SK-N-SH (cell line): ENCODE measurements at regions not wholly inside any gene's neighbourhood (a gene's known extent, or its start where the extent isn't known, plus 50 kb on each side); places are given as distances from the start of the nearest gene placed in this dataset.

Experiments
- CTCF ChIA-PET: fragments of 300-600, 350-600 bp; formaldehyde crosslinking; extraction: SDS; loops from one replicate; lab custom pipeline; 2021; lab: Yijun Ruan, JAX
- POLR2A ChIA-PET: fragments of 350-600 bp; sonication (Branson Sonifier 250); formaldehyde crosslinking; extraction: SDS; loops from one replicate; lab custom pipeline; 2020; ENCODE audit warnings: antibody characterized with exemption, inconsistent platforms; lab: Yijun Ruan, JAX
- DNase-seq: peaks from one replicate; pipeline ENCODE4 v3.0.0; 2012
- H2AFZ ChIP-seq: fragments of 200-600 bp; sonication (generic); 2 replicates; pipeline ENCODE4 v1.8.1; 2016; ENCODE audit warnings: antibody characterized with exemption, mild to moderate bottlenecking, low read depth
- H3F3A ChIP-seq: fragments of 200-600 bp; sonication (generic); replicated peaks from 2 replicates; pipeline ENCODE3; 2016; ENCODE audit warnings: antibody characterized with exemption, mild to moderate bottlenecking; ENCODE audit not compliant: insufficient read depth
- H3K27ac ChIP-seq, 2 experiments: fragments of 200-500 bp in 1 of 2; fragments of 200-600 bp in 1 of 2; sonication (Bioruptor generic) in 1 of 2; sonication (generic), shearing (Covaris generic) in 1 of 2; 2 replicates each; pipeline versions ENCODE4 v1.5.1 to v1.6.1; 2014 to 2016; ENCODE audit warnings: low read depth in 2 of 2, inconsistent platforms in 1 of 2, low read length in 1 of 2, mild to moderate bottlenecking in 1 of 2, mixed read lengths in 1 of 2
- H3K27me3 ChIP-seq: fragments of 200-600 bp; sonication (generic), shearing (Covaris generic); 2 replicates; pipeline ENCODE4 v1.6.1; 2016; ENCODE audit warnings: mixed run types; ENCODE audit not compliant: insufficient read depth
- H3K36me3 ChIP-seq, 2 experiments: fragments of 200-500 bp in 1 of 2; fragments of 200-600 bp in 1 of 2; sonication (Bioruptor generic) in 1 of 2; sonication (generic) in 1 of 2; replicated peaks in 1 of 2; 2 replicates each; pipeline versions ENCODE3 to v1.5.1; 2014 to 2016; ENCODE audit warnings: low read length in 1 of 2, mild to moderate bottlenecking in 1 of 2; ENCODE audit not compliant: insufficient read depth in 2 of 2, control insufficient read depth in 1 of 2
- H3K4me1 ChIP-seq, 2 experiments: fragments of 200-500 bp in 1 of 2; fragments of 200-600 bp in 1 of 2; sonication (Bioruptor generic) in 1 of 2; sonication (generic), shearing (Covaris generic) in 1 of 2; 2 replicates each; pipeline versions ENCODE4 v1.5.1 to v1.6.1; 2014 to 2016; ENCODE audit warnings: low read depth in 1 of 2, low read length in 1 of 2, mixed run types in 1 of 2; ENCODE audit not compliant: insufficient read depth in 2 of 2, control insufficient read depth in 1 of 2
- H3K4me2 ChIP-seq: fragments of 200-600 bp; sonication (generic), shearing (Covaris generic); 2 replicates; pipeline ENCODE4 v1.6.1; 2017; ENCODE audit warnings: mixed run types
- H3K4me3 ChIP-seq, 2 experiments: fragments of 200-500 bp in 1 of 2; fragments of 200-600 bp in 1 of 2; sonication (Bioruptor generic) in 1 of 2; sonication (generic), shearing (Covaris generic) in 1 of 2; 2 replicates each; pipeline versions ENCODE4 v1.5.1 to v1.8.1; 2014 to 2016; ENCODE audit warnings: low read depth in 2 of 2, inconsistent platforms in 1 of 2, low read length in 1 of 2, mild to moderate bottlenecking in 1 of 2, mixed read lengths in 1 of 2, moderate library complexity in 1 of 2
- H3K79me2 ChIP-seq: fragments of 200-600 bp; sonication (generic); 2 replicates; pipeline ENCODE4 v1.8.1; 2017; ENCODE audit warnings: mild to moderate bottlenecking; ENCODE audit not compliant: insufficient read depth
- H3K9ac ChIP-seq: fragments of 200-600 bp; sonication (generic); 2 replicates; pipeline ENCODE4 v1.6.1; 2017; ENCODE audit warnings: mixed run types
- H3K9me2 ChIP-seq: fragments of 200-600 bp; sonication (generic); 2 replicates; pipeline ENCODE4 v1.6.1; 2017; ENCODE audit warnings: mixed run types
- H3K9me3 ChIP-seq: fragments of 200-600 bp; sonication (generic); 2 replicates; pipeline ENCODE4 v1.6.1; 2017; ENCODE audit warnings: mixed run types, mild to moderate bottlenecking, moderate library complexity
- H4K20me1 ChIP-seq: fragments of 200-600 bp; sonication (generic); 2 replicates; pipeline ENCODE4 v1.6.1; 2017; ENCODE audit warnings: mild to moderate bottlenecking, mixed run types; ENCODE audit not compliant: insufficient read depth
- CHD2 ChIP-seq: fragments of 150-350 bp; IDR thresholded peaks from 2 replicates; pipeline ENCODE4 v1.6.1; 2018; ENCODE audit warnings: low read length; ENCODE audit not compliant: partially characterized antibody
- ELF1 ChIP-seq: IDR thresholded peaks from 2 replicates; pipeline ENCODE4 v1.4.0; 2012
- EZH2phosphoT487 ChIP-seq: fragments of 200-600 bp; sonication (generic); IDR thresholded peaks from 2 replicates; pipeline ENCODE4 v1.6.1; 2017; ENCODE audit warnings: low read depth, mixed run types, mild to moderate bottlenecking, antibody characterized with exemption, moderate library complexity, borderline replicate concordance
- MEF2A ChIP-seq: IDR thresholded peaks from 2 replicates; pipeline ENCODE4 v1.4.0; 2012; ENCODE audit warnings: low read depth, borderline replicate concordance
- POLR2AphosphoS5 ChIP-seq: IDR thresholded peaks from 2 replicates; pipeline ENCODE4 v1.6.1; 2012; ENCODE audit warnings: low read depth, low read length
- RAD21 ChIP-seq: IDR thresholded peaks from 2 replicates; pipeline ENCODE4 v1.6.1; 2012; ENCODE audit warnings: mild to moderate bottlenecking, low read length
- RFX5 ChIP-seq: IDR thresholded peaks from 2 replicates; pipeline ENCODE4 v1.6.1; 2012; ENCODE audit warnings: mild to moderate bottlenecking, improper control_type of control experiment, low read length
- RXRA ChIP-seq: IDR thresholded peaks from 2 replicates; pipeline ENCODE4 v1.4.0; 2012; ENCODE audit warnings: low read depth, mild to moderate bottlenecking, borderline replicate concordance
- SIN3A ChIP-seq: IDR thresholded peaks from 2 replicates; pipeline ENCODE4 v1.6.1; 2012; ENCODE audit warnings: low read depth, mild to moderate bottlenecking, low read length, moderate library complexity, borderline replicate concordance
- TEAD4 ChIP-seq: IDR thresholded peaks from 2 replicates; pipeline ENCODE4 v1.4.0; 2012; ENCODE audit warnings: mild to moderate bottlenecking, borderline replicate concordance; ENCODE audit not compliant: insufficient read depth
- WGBS: methylation state at CpG from one replicate; pipeline ENCODE4 v1.1.6; 2017; ENCODE audit warnings: low lambda C conversion rate; 5-methylcytosine and 5-hydroxymethylcytosine counted together
- TF ChIP-seq, protein P1 (sequence below): fragments of 150-350 bp; IDR thresholded peaks from 2 replicates; pipeline ENCODE4 v1.6.1; 2016; ENCODE audit warnings: mild to moderate bottlenecking, low read depth, low read length
- TF ChIP-seq, protein P2 (sequence below): IDR thresholded peaks from 2 replicates; pipeline ENCODE4; 2012
- TF ChIP-seq, protein P3 (sequence below): fragments of 200-600 bp; sonication (generic); IDR thresholded peaks from 2 replicates; pipeline ENCODE4 v1.6.1; 2017; ENCODE audit warnings: antibody characterized with exemption, mild to moderate bottlenecking, moderate library complexity
- TF ChIP-seq, protein P4 (sequence below): fragments of 150-350 bp; IDR thresholded peaks from 2 replicates; pipeline ENCODE4 v1.6.1; 2017; ENCODE audit warnings: antibody characterized with exemption, low read length, low read depth, borderline replicate concordance
- TF ChIP-seq, protein P5 (sequence below): IDR thresholded peaks from 2 replicates; pipeline ENCODE4 v1.4.0; 2012; ENCODE audit warnings: low read depth

DNA sequence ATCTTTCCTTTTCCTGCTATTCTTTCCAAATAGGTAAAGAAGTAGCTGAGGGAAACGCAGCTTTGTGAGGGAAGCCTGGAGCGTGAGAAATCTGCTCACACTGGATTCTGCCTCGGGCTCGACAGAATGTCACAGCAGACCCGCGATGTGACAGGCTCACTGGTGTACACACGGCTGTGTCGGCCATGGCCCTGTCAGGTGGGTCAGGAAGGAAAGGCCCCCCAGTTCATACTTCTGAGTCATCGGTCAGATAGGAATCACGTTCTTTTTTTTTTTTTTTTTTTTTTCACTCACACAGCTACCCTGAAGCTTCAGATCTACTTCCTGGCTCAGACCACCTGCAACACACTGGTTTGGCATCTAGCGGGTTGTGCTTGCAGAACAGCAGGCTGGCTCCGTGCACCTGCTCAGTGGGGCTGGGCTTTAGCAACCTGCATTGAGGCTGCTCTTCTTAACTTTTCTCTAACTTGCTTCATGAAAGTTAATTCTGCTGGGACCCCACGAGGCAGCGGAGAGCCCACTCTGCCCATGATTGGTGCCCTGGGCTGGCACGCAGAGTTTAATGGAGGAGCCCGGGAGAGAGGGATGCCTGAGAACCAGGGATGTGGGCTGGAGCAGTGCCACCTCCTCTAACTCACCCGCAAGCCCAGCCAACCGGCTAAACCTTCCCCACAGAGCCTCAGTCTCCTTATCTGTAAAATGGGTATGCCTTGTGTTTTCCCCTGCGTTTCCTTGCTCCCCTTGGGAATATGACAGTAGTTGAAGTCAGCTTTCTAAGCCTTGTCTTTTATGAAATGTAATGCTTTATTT, 61.5 kb upstream of the FNDC1 start (continued):
- TF ChIP-seq, protein P1, sequence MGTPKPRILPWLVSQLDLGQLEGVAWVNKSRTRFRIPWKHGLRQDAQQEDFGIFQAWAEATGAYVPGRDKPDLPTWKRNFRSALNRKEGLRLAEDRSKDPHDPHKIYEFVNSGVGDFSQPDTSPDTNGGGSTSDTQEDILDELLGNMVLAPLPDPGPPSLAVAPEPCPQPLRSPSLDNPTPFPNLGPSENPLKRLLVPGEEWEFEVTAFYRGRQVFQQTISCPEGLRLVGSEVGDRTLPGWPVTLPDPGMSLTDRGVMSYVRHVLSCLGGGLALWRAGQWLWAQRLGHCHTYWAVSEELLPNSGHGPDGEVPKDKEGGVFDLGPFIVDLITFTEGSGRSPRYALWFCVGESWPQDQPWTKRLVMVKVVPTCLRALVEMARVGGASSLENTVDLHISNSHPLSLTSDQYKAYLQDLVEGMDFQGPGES, result no peak
- no peak for TF ChIP-seq RAD21
- no peak for TF ChIP-seq TEAD4

DNA sequence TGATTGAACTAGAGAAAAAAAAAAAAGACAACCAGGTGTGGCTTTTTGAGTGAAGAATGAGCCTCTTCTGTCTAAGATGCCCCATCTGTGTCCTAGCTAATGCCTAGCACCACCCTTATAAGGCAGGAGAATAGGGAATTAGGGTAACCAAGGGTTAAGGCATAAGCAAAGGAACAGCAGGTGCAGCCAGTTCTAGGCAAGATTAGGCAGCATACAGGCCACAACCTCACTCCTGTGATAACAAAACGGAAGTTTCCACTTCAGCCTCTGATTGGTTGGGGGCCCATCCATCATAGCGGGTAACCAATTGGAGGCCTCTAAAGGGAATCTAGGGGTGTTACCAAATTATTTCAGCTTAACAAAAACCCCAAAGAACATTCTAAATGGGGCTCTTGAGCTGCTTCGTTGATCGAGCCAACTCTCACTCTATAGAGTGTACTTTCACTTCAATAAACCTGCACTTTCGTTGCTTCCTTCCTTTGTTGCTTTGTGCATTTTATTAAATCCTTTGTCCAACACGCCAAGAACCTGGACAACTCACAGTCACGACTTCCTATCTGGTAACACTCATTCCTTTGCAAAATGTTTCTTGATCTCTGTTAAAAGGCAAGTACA, 61.9 kb upstream of the TAGAP start:
- peaks cover 5% of the 10 kb centered on the region; the same call in 1 of the 2 replicates for H3K27me3 ChIP-seq
- 62% methylated on average over 7 of the region's 7 CpGs for WGBS
- H3K4me2 ChIP-seq, result no peak overlapping the region
- no peaks in the 10 kb centered on the region for H3K9me3 ChIP-seq
- no peak overlapping the region for H3K27ac ChIP-seq
- H3K79me2 ChIP-seq, result no peaks in the 10 kb centered on the region
- H3F3A ChIP-seq, result no peaks in the 10 kb centered on the region
- CTCF ChIA-PET, result interaction anchor here (0.9 to 10.5 kb wide), 5 partner anchors 28 to 98 kb away, joined by 3 to 152 read pairs (median 4); partner anchors contain the start of gene TAGAP
- H4K20me1 ChIP-seq, result no peaks in the 10 kb centered on the region
- DNase-seq, result no peak
- H2AFZ ChIP-seq, result no peak overlapping the region
- no peaks in the 10 kb centered on the region for H3K36me3 ChIP-seq
- H3K4me1 ChIP-seq, result peaks cover 0 to 4% of the 10 kb centered on the region in 2 experiments; a peak in 1 of 4 replicates
- no peak for TF ChIP-seq SIN3A
- TF ChIP-seq, protein P2, sequence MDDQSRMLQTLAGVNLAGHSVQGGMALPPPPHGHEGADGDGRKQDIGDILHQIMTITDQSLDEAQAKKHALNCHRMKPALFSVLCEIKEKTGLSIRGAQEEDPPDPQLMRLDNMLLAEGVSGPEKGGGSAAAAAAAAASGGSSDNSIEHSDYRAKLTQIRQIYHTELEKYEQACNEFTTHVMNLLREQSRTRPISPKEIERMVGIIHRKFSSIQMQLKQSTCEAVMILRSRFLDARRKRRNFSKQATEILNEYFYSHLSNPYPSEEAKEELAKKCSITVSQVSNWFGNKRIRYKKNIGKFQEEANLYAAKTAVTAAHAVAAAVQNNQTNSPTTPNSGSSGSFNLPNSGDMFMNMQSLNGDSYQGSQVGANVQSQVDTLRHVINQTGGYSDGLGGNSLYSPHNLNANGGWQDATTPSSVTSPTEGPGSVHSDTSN, result peak; percentile 97
- POLR2A ChIA-PET, result no interaction called here
- H3K9ac ChIP-seq, result no peak overlapping the region
- no peaks in the 10 kb centered on the region for H3K9me2 ChIP-seq
- H3K4me3 ChIP-seq, result no peak overlapping the region

DNA sequence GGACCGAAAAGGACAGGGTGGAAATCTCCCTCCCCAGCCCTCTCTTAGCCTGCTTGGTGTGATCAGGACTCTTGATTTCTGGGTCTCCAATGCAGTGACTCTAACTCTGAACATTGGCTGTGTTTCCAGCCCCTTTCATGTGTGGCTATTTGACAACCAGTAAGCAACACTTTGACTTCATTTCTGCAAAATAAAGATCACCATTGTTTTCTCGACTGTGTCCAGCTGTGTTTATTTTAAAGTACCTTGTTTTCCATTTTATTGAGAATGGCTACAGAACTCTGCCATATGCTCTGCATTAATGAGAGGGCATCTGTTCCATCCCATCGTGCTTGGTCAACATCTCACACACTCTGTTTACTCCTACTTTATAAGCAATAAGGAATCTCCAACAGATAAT, 60.9 kb upstream of the TAGAP start:
- H3K27ac ChIP-seq, result no peak overlapping the region
- POLR2A ChIA-PET, result no interaction called here
- H2AFZ ChIP-seq, result no peak overlapping the region
- H3K9me2 ChIP-seq, result no peaks in the 10 kb centered on the region
- peaks cover 5% of the 10 kb centered on the region; the same call in 1 of the 2 replicates for H3K27me3 ChIP-seq
- no peaks in the 10 kb centered on the region for H3K79me2 ChIP-seq
- no peaks in the 10 kb centered on the region for H3K9me3 ChIP-seq
- DNase-seq, result no peak
- H4K20me1 ChIP-seq, result no peaks in the 10 kb centered on the region
- H3K4me3 ChIP-seq, result no peak overlapping the region
- H3K4me1 ChIP-seq, result peaks cover 0 to 4% of the 10 kb centered on the region in 2 experiments; a peak in 1 of 4 replicates
- no peaks in the 10 kb centered on the region for H3K36me3 ChIP-seq
- WGBS, result 43% methylated on average over 3 of the region's 3 CpGs
- no peaks in the 10 kb centered on the region for H3F3A ChIP-seq
- no peak overlapping the region for H3K9ac ChIP-seq
- CTCF ChIA-PET, result interaction anchor here (1.0 to 10.5 kb wide), 9 partner anchors 8 to 891 kb away, joined by 3 to 152 read pairs (median 12); partner anchors contain the start of gene TAGAP
- no peak overlapping the region for H3K4me2 ChIP-seq
- TF ChIP-seq, protein P3, sequence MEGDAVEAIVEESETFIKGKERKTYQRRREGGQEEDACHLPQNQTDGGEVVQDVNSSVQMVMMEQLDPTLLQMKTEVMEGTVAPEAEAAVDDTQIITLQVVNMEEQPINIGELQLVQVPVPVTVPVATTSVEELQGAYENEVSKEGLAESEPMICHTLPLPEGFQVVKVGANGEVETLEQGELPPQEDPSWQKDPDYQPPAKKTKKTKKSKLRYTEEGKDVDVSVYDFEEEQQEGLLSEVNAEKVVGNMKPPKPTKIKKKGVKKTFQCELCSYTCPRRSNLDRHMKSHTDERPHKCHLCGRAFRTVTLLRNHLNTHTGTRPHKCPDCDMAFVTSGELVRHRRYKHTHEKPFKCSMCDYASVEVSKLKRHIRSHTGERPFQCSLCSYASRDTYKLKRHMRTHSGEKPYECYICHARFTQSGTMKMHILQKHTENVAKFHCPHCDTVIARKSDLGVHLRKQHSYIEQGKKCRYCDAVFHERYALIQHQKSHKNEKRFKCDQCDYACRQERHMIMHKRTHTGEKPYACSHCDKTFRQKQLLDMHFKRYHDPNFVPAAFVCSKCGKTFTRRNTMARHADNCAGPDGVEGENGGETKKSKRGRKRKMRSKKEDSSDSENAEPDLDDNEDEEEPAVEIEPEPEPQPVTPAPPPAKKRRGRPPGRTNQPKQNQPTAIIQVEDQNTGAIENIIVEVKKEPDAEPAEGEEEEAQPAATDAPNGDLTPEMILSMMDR, result no peak
- TF ChIP-seq TEAD4, result no peak
- no peak for TF ChIP-seq RAD21
- TF ChIP-seq, protein P2, result no peak
- TF ChIP-seq, protein P4, sequence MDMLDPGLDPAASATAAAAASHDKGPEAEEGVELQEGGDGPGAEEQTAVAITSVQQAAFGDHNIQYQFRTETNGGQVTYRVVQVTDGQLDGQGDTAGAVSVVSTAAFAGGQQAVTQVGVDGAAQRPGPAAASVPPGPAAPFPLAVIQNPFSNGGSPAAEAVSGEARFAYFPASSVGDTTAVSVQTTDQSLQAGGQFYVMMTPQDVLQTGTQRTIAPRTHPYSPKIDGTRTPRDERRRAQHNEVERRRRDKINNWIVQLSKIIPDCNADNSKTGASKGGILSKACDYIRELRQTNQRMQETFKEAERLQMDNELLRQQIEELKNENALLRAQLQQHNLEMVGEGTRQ, result no peak
- no peak for TF ChIP-seq EZH2phosphoT487
- TF ChIP-seq MEF2A, result no peak
- no peak for TF ChIP-seq SIN3A
- TF ChIP-seq, protein P5, sequence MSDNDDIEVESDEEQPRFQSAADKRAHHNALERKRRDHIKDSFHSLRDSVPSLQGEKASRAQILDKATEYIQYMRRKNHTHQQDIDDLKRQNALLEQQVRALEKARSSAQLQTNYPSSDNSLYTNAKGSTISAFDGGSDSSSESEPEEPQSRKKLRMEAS, result no peak
- no peak for TF ChIP-seq ELF1
- TF ChIP-seq CHD2, result no peak
- TF ChIP-seq RFX5, result no peak
- TF ChIP-seq POLR2AphosphoS5, result no peak
- no peak for TF ChIP-seq RXRA
